Effector memory CD4-positive, alpha-beta T cell (primary cell): ENCODE measurements at regions not wholly inside any gene's neighbourhood (a gene's known extent, or its start where the extent isn't known, plus 50 kb on each side); places are given as distances from the start of the nearest gene placed in this dataset.

Experiments
- DNase-seq, 3 donors: peaks; one replicate each; pipeline ENCODE4 v3.0.0-alpha.2; 2020
- H3K27ac ChIP-seq: 2 replicates; pipeline ENCODE4 v1.7.0; 2013; ENCODE audit warnings: mild to moderate bottlenecking, low read length, moderate library complexity; ENCODE audit not compliant: insufficient read depth, poor library complexity, severe bottlenecking
- H3K27me3 ChIP-seq: replicated peaks from 2 replicates; pipeline ENCODE4 v1.7.0; 2013; ENCODE audit warnings: mild to moderate bottlenecking, low read length; ENCODE audit not compliant: insufficient read depth, control insufficient read depth, poor library complexity, severe bottlenecking
- H3K36me3 ChIP-seq: 2 replicates; pipeline ENCODE4 v1.7.0; 2013; ENCODE audit warnings: mild to moderate bottlenecking, low read length, moderate library complexity; ENCODE audit not compliant: control insufficient read depth, insufficient read depth
- H3K4me1 ChIP-seq: 2 replicates; pipeline ENCODE4 v1.7.0; 2013; ENCODE audit warnings: low read length, mild to moderate bottlenecking; ENCODE audit not compliant: control insufficient read depth, insufficient read depth, poor library complexity, severe bottlenecking
- H3K4me3 ChIP-seq: 2 replicates; pipeline ENCODE4 v1.7.0; 2013; ENCODE audit warnings: low read length, low read depth, mild to moderate bottlenecking; ENCODE audit not compliant: insufficient read depth, poor library complexity, severe bottlenecking
- H3K9me3 ChIP-seq: 2 replicates; pipeline ENCODE4 v1.7.0; 2013; ENCODE audit warnings: mild to moderate bottlenecking, low read length, moderate library complexity; ENCODE audit not compliant: control insufficient read depth

DNA sequence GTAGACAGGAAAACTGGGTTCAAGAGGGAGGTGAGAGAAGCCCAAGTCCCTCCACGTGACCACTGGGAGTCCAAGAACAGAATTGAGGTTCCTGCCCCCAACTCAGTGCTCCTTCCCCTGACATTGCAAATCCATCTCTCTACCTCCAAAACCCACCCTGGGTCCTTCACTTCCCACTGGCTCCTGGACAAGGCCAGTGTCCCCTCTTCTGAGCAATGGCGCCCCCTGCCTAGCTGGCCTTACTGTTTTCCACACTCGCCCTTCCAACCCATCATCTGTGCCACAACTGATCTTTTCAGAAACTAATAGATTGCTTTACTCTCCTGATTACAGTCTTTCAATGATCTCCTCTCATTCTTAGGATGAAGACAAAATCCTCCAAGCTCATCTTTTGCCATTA, 200.3 kb downstream of the ANKRD60 start:
- H3K9me3 ChIP-seq = no peaks in the 10 kb centered on the region
- H3K4me1 ChIP-seq = no peaks in the 10 kb centered on the region
- H3K4me3 ChIP-seq = no peak overlapping the region

GRCh38 chr20:58026361-58026760, 202.1 kb downstream of the ANKRD60 start:
- peaks cover 4% of the 10 kb centered on the region for H3K27me3 ChIP-seq
- no peak for DNase-seq
- no peaks in the 10 kb centered on the region for H3K9me3 ChIP-seq
- H3K36me3 ChIP-seq = no peaks in the 10 kb centered on the region
- no peaks in the 10 kb centered on the region for H3K4me1 ChIP-seq
- H3K4me3 ChIP-seq = no peak overlapping the region
- no peak overlapping the region for H3K27ac ChIP-seq

More for the DNA sequence above, 200.3 kb downstream of the ANKRD60 start:
- H3K27me3 ChIP-seq = peaks cover 4% of the 10 kb centered on the region
- no peaks in the 10 kb centered on the region for H3K36me3 ChIP-seq
- no peak overlapping the region for H3K27ac ChIP-seq
- no peak for DNase-seq

DNA sequence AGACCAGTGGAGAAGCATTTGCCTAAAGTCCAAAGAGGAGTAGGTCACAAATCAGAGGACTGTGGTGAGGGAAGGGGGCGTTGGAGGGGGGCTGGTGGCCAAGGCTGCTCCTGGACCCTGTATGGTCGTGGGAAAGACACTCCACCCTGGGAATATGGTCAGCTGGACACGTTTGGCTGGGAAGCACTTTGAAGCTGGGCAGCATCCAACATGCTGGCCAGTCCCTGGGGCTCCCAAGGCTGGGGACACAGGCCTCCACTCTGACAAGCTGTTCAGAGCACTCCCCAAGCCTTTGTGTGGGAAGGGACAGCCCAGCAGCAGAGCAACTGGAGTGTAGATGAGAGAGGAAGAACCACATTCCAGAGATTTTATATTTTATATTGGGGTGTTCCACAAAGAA, 203.2 kb downstream of the ANKRD60 start:
- H3K36me3 ChIP-seq = no peaks in the 10 kb centered on the region
- no peak overlapping the region for H3K4me3 ChIP-seq
- H3K9me3 ChIP-seq = no peaks in the 10 kb centered on the region
- no peaks in the 10 kb centered on the region for H3K4me1 ChIP-seq
- H3K27ac ChIP-seq = no peak overlapping the region
- DNase-seq = no peak
- H3K27me3 ChIP-seq = peaks cover 4% of the 10 kb centered on the region

- H3K9me3 ChIP-seq = no peaks in the 10 kb centered on the region
- DNase-seq = no peak
- H3K27me3 ChIP-seq = peaks cover 4% of the 10 kb centered on the region
- H3K36me3 ChIP-seq = no peaks in the 10 kb centered on the region
- H3K27ac ChIP-seq = no peak overlapping the region
- no peaks in the 10 kb centered on the region for H3K4me1 ChIP-seq
- no peak overlapping the region for H3K4me3 ChIP-seq
Measured at GRCh38 chr20:58024241-58024721, 204.2 kb downstream of the ANKRD60 start.

DNA sequence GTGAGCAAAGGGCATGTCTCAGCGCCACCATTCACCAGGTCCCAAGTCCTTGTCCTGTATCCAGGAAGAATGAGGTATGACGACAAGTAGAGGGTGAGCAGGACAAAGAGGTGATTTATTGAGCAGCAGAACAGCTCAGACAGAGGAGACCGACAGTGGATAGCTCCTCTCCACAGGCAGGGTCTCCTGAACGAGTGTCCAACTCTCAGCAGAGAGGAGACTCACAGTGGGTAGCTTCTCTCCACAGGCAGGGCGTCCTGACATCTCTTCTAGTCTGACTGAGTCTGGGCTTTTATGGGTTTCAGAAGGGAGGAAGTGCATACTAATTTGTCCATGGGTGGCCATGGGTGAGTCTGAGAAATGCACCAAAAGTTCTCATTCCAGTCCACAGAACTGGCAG, 204.7 kb downstream of the ANKRD60 start:
- peaks cover 4% of the 10 kb centered on the region for H3K27me3 ChIP-seq
- no peaks in the 10 kb centered on the region for H3K36me3 ChIP-seq
- no peak overlapping the region for H3K27ac ChIP-seq
- H3K4me3 ChIP-seq = no peak overlapping the region
- no peak for DNase-seq
- no peaks in the 10 kb centered on the region for H3K4me1 ChIP-seq
- H3K9me3 ChIP-seq = no peaks in the 10 kb centered on the region

GRCh38 chr20:58023346-58023745, 205.1 kb downstream of the ANKRD60 start:
- no peaks in the 10 kb centered on the region for H3K9me3 ChIP-seq
- DNase-seq = no peak

GRCh38 chr20:58022711-58023110, 205.7 kb downstream of the ANKRD60 start:
- H3K27me3 ChIP-seq = peaks cover 7% of the 10 kb centered on the region
- H3K4me1 ChIP-seq = no peaks in the 10 kb centered on the region
- no peak overlapping the region for H3K27ac ChIP-seq
- H3K36me3 ChIP-seq = no peaks in the 10 kb centered on the region
- H3K4me3 ChIP-seq = no peak overlapping the region
- no peaks in the 10 kb centered on the region for H3K9me3 ChIP-seq
- no peak for DNase-seq

More at GRCh38 chr20:58023346-58023745, 205.1 kb downstream of the ANKRD60 start:
- H3K27me3 ChIP-seq = peaks cover 4% of the 10 kb centered on the region
- H3K4me3 ChIP-seq = no peak overlapping the region
- no peak overlapping the region for H3K27ac ChIP-seq
- H3K4me1 ChIP-seq = no peaks in the 10 kb centered on the region
- no peaks in the 10 kb centered on the region for H3K36me3 ChIP-seq

DNA sequence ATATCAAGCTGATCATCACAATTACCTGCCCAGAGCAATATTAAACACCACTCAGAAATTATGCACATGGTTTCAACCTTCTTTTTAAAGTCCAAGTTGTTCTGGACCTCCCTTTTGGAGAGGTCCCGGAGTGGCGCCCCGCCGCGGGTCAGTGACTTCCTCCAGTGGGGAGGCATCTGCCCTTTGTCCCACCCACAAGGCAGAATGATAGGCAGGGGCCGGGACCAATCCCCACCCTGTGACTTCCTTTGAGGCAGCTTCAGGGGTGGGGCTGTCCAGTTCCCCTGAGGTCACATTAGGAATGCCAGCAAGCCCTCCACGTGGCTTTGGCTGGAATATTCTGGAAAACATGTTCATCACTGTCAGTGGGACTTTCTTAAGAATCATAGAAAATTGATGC, 207.0 kb downstream of the ANKRD60 start:
- Histone ChIP-seq H3K36me3 (no peaks in the 10 kb centered on the region), H3K27me3 (peaks cover 7% of the 10 kb centered on the region), H3K4me1 (no peaks in the 10 kb centered on the region), H3K4me3 (no peak overlapping the region), H3K27ac (no peak overlapping the region), H3K9me3 (no peaks in the 10 kb centered on the region)
- DNase-seq = no peak

GRCh38 chr20:58020656-58021454, 207.6 kb downstream of the ANKRD60 start:
- no peak overlapping the region for H3K27ac ChIP-seq
- H3K27me3 ChIP-seq = peaks cover 7% of the 10 kb centered on the region
- DNase-seq = no peak
- H3K4me1 ChIP-seq = no peaks in the 10 kb centered on the region
- no peak overlapping the region for H3K4me3 ChIP-seq
- no peaks in the 10 kb centered on the region for H3K36me3 ChIP-seq
- H3K9me3 ChIP-seq = no peaks in the 10 kb centered on the region

GRCh38 chr20:58019850-58020625, 208.4 kb downstream of the ANKRD60 start:
- Histone ChIP-seq H3K27ac (no peak overlapping the region), H3K4me1 (no peaks in the 10 kb centered on the region), H3K36me3 (no peaks in the 10 kb centered on the region), H3K9me3 (no peaks in the 10 kb centered on the region), H3K4me3 (no peak overlapping the region), H3K27me3 (peaks cover 6% of the 10 kb centered on the region)
- no peak for DNase-seq
